ENCODE measurements at regions not wholly inside any gene's neighbourhood (a gene's known extent, or its start where the extent isn't known, plus 50 kb on each side); places are given as distances from the start of the nearest gene placed in this dataset.

- 74 to 84% (median 79%) methylated on average over 3 of the region's 3 CpGs for WGBS, 3 donors
- ATAC-seq, result no peak
- no peak for TF ChIP-seq CTCF (IDR thresholded peaks at IDR 0.05)
- no peak for DNase-seq
- Histone ChIP-seq H3K4me1 (no peaks in the 10 kb centered on the region), H3K9me3 (no peaks in the 10 kb centered on the region), H3K4me3 (no peak overlapping the region), H3K27ac (no peak overlapping the region), H3K36me3 (ENCODE audit: insufficient read depth in 1 of 2, low read depth in 1 of 2) (no peaks in the 10 kb centered on the region), H3K27me3 (ENCODE audit: insufficient read depth in 3 of 3, low read length in 2 of 3) (no peaks in the 10 kb centered on the region)
- intact Hi-C loops (cut with DNase I), result no loop called here
Measured at GRCh38 chr10:33938001-33938400, 603.5 kb upstream of the NRP1 start.

GRCh38 chr10:33937036-33937730 lies 602.7 kb upstream of the NRP1 start:
- DNase-seq (no peak), ATAC-seq (no peak)
- Histone ChIP-seq H3K4me1 (no peaks in the 10 kb centered on the region), H3K27me3 (ENCODE audit: insufficient read depth in 3 of 3, low read length in 2 of 3) (no peaks in the 10 kb centered on the region), H3K27ac (no peak overlapping the region), H3K9me3 (no peaks in the 10 kb centered on the region), H3K4me3 (no peak overlapping the region), H3K36me3 (ENCODE audit: insufficient read depth in 1 of 2, low read depth in 1 of 2) (no peaks in the 10 kb centered on the region)
- intact Hi-C loops (cut with DNase I), result no loop called here
- TF ChIP-seq CTCF (IDR thresholded peaks at IDR 0.05), result no peak
- 70 to 73% (median 70%) methylated on average over 15 of the region's 15 CpGs for WGBS, 3 donors

- Histone ChIP-seq H3K27me3 (ENCODE audit: insufficient read depth in 3 of 3, low read length in 2 of 3) (no peaks in the 10 kb centered on the region), H3K4me1 (no peaks in the 10 kb centered on the region), H3K27ac (no peak overlapping the region), H3K4me3 (no peak overlapping the region), H3K36me3 (ENCODE audit: insufficient read depth in 1 of 2, low read depth in 1 of 2) (no peaks in the 10 kb centered on the region), H3K9me3 (no peaks in the 10 kb centered on the region)
- DNase-seq (no peak), ATAC-seq (no peak)
- WGBS, 3 donors, result 84 to 86% (median 86%) methylated on average over 3 of the region's 3 CpGs
- intact Hi-C loops (cut with DNase I), result no loop called here
- no peak for TF ChIP-seq CTCF (IDR thresholded peaks at IDR 0.05)
Measured at GRCh38 chr10:33935350-33935749, 600.9 kb upstream of the NRP1 start.

GRCh38 chr10:33930079-33930478 lies 595.6 kb upstream of the NRP1 start:
- Histone ChIP-seq H3K27me3 (ENCODE audit: insufficient read depth in 3 of 3, low read length in 2 of 3) (no peaks in the 10 kb centered on the region), H3K4me3 (no peak overlapping the region), H3K4me1 (no peaks in the 10 kb centered on the region), H3K9me3 (no peaks in the 10 kb centered on the region), H3K27ac (no peak overlapping the region), H3K36me3 (ENCODE audit: insufficient read depth in 1 of 2, low read depth in 1 of 2) (no peaks in the 10 kb centered on the region)
- intact Hi-C loops (cut with DNase I), result no loop called here
- ATAC-seq (no peak), DNase-seq (no peak)
- no peak for TF ChIP-seq CTCF (IDR thresholded peaks at IDR 0.05)
- WGBS, 3 donors, result 57 to 75% (median 65%) methylated on average over 1 of the region's 1 CpG

GRCh38 chr10:33927347-33927746 lies 592.9 kb upstream of the NRP1 start:
- DNase-seq, result no peak
- WGBS, 3 donors, result 55 to 63% (median 57%) methylated on average over 7 of the region's 7 CpGs
- H3K4me3 ChIP-seq, result no peak overlapping the region

More at GRCh38 chr10:33927347-33927746, 592.9 kb upstream of the NRP1 start:
- ATAC-seq, result no peak
- no peaks in the 10 kb centered on the region for H3K4me1 ChIP-seq
- no peak overlapping the region for H3K27ac ChIP-seq
- no peaks in the 10 kb centered on the region for H3K36me3 ChIP-seq (ENCODE audit: insufficient read depth in 1 of 2, low read depth in 1 of 2)
- intact Hi-C loops (cut with DNase I), result no loop called here
- no peaks in the 10 kb centered on the region for H3K9me3 ChIP-seq
- TF ChIP-seq CTCF (IDR thresholded peaks at IDR 0.05), result no peak
- no peaks in the 10 kb centered on the region for H3K27me3 ChIP-seq (ENCODE audit: insufficient read depth in 3 of 3, low read length in 2 of 3)

All from psoas muscle (tissue), 7 donors.